Hepatocyte (in vitro differentiated cells): ENCODE measurements at regions not wholly inside any gene's neighbourhood (a gene's known extent, or its start where the extent isn't known, plus 50 kb on each side); places are given as distances from the start of the nearest gene placed in this dataset.

Experiments
- DNase-seq: peaks from one replicate; pipeline ENCODE4 v3.0.0-alpha.2; 2016; ENCODE audit warnings: low spot score
- H2AFZ ChIP-seq: fragments of 200-600 bp; sonication (generic); 2 replicates; pipeline ENCODE4 v1.6.0; 2016; ENCODE audit warnings: antibody characterized with exemption, mild to moderate bottlenecking
- H3K27ac ChIP-seq: fragments of 200-600 bp; sonication (generic); 2 replicates; pipeline ENCODE4 v1.5.1; 2016; ENCODE audit warnings: mild to moderate bottlenecking
- H3K27me3 ChIP-seq: fragments of 200-600 bp; sonication (generic); 2 replicates; pipeline ENCODE4 v1.6.1; 2016
- H3K36me3 ChIP-seq: fragments of 200-600 bp; sonication (generic); replicated peaks from 2 replicates; pipeline ENCODE4 v1.5.1; 2016; ENCODE audit warnings: low read depth; ENCODE audit not compliant: insufficient read depth
- H3K4me1 ChIP-seq: fragments of 200-600 bp; sonication (generic); 2 replicates; pipeline ENCODE4 v1.5.1; 2016; ENCODE audit warnings: mild to moderate bottlenecking, moderate library complexity; ENCODE audit not compliant: insufficient read depth
- H3K4me2 ChIP-seq: fragments of 200-600 bp; sonication (generic); 2 replicates; pipeline ENCODE4 v1.6.0; 2016
- H3K4me3 ChIP-seq: fragments of 200-600 bp; sonication (generic); 2 replicates; pipeline ENCODE4 v1.5.1; 2016; ENCODE audit warnings: mild to moderate bottlenecking
- H3K79me2 ChIP-seq: fragments of 200-600 bp; sonication (generic); 2 replicates; pipeline ENCODE4 v1.6.0; 2017; ENCODE audit warnings: mild to moderate bottlenecking
- H3K9me2 ChIP-seq: fragments of 200-600 bp; sonication (generic); replicated peaks from 2 replicates; pipeline ENCODE4 v1.6.0; 2017; ENCODE audit warnings: mild to moderate bottlenecking; ENCODE audit not compliant: insufficient read depth
- H3K9me3 ChIP-seq: fragments of 200-600 bp; sonication (generic); 2 replicates; pipeline ENCODE4 v1.5.1; 2016; ENCODE audit warnings: low read depth, mild to moderate bottlenecking
- H4K20me1 ChIP-seq: fragments of 200-600 bp; sonication (generic); 2 replicates; pipeline ENCODE4 v1.6.0; 2016; ENCODE audit warnings: mild to moderate bottlenecking; ENCODE audit not compliant: insufficient read depth, poor library complexity, severe bottlenecking
- EZH2 ChIP-seq: fragments of 200-600 bp; sonication (generic); IDR thresholded peaks from 2 replicates; pipeline ENCODE4 v1.6.1; 2016; ENCODE audit warnings: antibody characterized with exemption, mild to moderate bottlenecking, borderline replicate concordance
- EZH2phosphoT487 ChIP-seq: fragments of 200-600 bp; sonication (generic); IDR thresholded peaks from one replicate; pipeline ENCODE4 v1.6.1; 2018; ENCODE audit warnings: antibody characterized with exemption, mild to moderate bottlenecking, low read depth, moderate library complexity; ENCODE audit not compliant: unreplicated experiment, severe bottlenecking
- WGBS: methylation state at CpG from one replicate; pipeline ENCODE4 v1.1.6; 2016; ENCODE audit warnings: low lambda C conversion rate; ENCODE audit errors: missing lambda C conversion rate; 5-methylcytosine and 5-hydroxymethylcytosine counted together
- TF ChIP-seq, protein P1 (sequence below): fragments of 200-600 bp; sonication (generic); IDR thresholded peaks from 2 replicates; pipeline ENCODE4 v1.5.1; 2016; ENCODE audit warnings: antibody characterized with exemption, mild to moderate bottlenecking; ENCODE audit not compliant: poor library complexity

DNA sequence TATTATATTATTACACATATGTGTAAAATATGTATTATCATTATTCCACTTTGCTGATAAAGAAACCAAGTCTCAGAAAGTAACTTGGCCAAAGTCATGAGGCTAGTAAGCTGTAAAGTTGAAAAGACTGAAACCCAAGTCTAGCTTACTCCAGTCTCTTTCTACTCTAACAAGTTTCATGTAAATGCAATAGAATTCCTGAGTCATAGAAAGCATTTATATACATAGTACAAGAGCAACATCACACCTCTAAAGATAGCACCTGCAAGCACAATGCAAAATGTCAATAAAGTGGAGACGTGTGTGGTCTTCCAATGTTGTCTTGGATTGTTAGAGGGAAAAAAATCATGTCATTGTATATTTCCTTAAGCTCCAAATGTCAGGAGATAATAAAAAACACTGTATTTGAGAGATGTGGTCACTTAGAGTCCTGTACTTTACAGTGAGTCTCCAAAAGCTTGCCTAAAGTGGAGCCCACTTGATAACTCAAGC is 430.3 kb upstream of the NRP1 start:
- H3K9me2 ChIP-seq, result no peaks in the 10 kb centered on the region
- no peaks in the 10 kb centered on the region for H3K36me3 ChIP-seq
- TF ChIP-seq, protein P1, sequence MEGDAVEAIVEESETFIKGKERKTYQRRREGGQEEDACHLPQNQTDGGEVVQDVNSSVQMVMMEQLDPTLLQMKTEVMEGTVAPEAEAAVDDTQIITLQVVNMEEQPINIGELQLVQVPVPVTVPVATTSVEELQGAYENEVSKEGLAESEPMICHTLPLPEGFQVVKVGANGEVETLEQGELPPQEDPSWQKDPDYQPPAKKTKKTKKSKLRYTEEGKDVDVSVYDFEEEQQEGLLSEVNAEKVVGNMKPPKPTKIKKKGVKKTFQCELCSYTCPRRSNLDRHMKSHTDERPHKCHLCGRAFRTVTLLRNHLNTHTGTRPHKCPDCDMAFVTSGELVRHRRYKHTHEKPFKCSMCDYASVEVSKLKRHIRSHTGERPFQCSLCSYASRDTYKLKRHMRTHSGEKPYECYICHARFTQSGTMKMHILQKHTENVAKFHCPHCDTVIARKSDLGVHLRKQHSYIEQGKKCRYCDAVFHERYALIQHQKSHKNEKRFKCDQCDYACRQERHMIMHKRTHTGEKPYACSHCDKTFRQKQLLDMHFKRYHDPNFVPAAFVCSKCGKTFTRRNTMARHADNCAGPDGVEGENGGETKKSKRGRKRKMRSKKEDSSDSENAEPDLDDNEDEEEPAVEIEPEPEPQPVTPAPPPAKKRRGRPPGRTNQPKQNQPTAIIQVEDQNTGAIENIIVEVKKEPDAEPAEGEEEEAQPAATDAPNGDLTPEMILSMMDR, result no peak
- TF ChIP-seq EZH2phosphoT487, result no peak
- no peak for TF ChIP-seq EZH2
- WGBS, result 76% methylated on average over 1 of the region's 1 CpG
- no peaks in the 10 kb centered on the region for H3K9me3 ChIP-seq
- no peak overlapping the region for H3K4me3 ChIP-seq
- H3K27ac ChIP-seq, result no peak overlapping the region
- no peaks in the 10 kb centered on the region for H3K79me2 ChIP-seq
- no peak overlapping the region for H3K4me2 ChIP-seq
- no peaks in the 10 kb centered on the region for H4K20me1 ChIP-seq
- H3K4me1 ChIP-seq, result no peaks in the 10 kb centered on the region
- H2AFZ ChIP-seq, result no peak overlapping the region
- DNase-seq, result no peak
- H3K27me3 ChIP-seq, result no peaks in the 10 kb centered on the region

DNA sequence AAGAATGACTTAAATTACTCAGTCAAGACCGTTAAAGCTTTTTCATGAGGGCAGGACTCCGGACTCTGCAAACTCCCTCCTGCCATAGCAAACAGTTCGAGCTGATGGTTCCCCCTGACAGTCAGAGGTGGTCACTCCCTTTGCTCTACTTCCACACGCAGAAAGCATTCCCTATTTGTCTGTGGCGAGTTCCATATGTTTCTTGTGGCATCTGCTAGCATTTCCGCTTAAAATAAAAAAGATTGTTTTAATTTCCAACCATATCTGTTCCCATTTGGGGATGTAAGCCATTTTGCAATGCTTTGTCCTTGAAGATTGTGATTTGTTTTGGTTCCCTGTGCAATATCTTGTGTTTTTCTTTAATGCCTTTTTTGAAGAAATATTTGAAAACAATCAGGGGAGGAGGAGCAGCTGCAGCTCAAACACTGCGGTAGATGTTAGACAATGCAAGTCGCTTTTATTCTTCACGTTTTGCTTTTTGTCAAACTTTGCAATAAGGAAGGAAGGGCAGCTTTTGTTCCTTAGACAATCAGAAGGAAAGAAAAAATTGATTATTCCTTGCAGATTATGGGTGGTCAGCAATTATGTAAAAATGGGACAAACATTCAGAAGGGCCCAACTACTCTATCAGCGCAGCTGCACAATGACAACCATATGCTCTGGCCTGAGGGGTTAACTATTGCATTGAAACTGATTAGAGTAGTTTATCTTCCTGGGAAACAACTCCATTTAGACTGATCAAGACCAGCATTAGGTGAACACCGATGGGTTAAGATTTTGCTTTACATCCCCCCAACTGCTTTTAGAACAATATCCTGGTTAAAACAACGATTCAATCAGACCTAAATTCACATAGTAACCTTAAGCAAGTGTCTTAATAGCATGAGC is 425.8 kb upstream of the NRP1 start:
- Histone ChIP-seq H2AFZ (no peak overlapping the region), H3K27me3 (no peaks in the 10 kb centered on the region), H3K4me3 (no peak overlapping the region), H3K27ac (no peak overlapping the region), H3K4me2 (no peak overlapping the region), H4K20me1 (no peaks in the 10 kb centered on the region), H3K9me3 (no peaks in the 10 kb centered on the region), H3K9me2 (no peaks in the 10 kb centered on the region), H3K36me3 (no peaks in the 10 kb centered on the region), H3K4me1 (no peaks in the 10 kb centered on the region), H3K79me2 (no peaks in the 10 kb centered on the region)
- TF ChIP-seq EZH2, result no peak
- TF ChIP-seq, protein P1, result no peak
- WGBS, result 62% methylated on average over 12 of the region's 12 CpGs
- DNase-seq, result no peak

DNA sequence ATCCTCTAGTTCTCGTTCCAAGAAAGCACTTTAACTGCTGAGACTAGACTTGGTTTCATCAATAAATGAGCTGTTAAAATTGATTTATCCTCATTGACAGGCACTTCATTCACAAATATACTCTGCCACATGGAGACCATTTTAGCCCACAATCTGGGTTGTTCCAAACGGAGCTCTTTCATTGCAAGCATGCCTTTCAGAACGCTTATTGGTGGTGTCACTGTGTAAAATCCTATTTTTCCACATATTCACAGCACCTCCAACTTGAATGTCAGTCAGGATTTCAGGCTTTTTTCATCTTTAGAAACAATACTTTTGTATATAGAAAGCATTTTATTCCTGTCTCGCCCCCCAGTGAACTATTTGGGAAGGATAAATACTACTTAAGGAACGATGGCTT is 424.7 kb upstream of the NRP1 start:
- no peaks in the 10 kb centered on the region for H3K9me2 ChIP-seq
- no peaks in the 10 kb centered on the region for H4K20me1 ChIP-seq
- no peaks in the 10 kb centered on the region for H3K9me3 ChIP-seq
- H3K27me3 ChIP-seq, result no peaks in the 10 kb centered on the region
- no peak overlapping the region for H3K4me2 ChIP-seq
- H3K27ac ChIP-seq, result no peak overlapping the region
- DNase-seq, result no peak
- TF ChIP-seq, protein P1, result no peak
- no peak for TF ChIP-seq EZH2
- TF ChIP-seq EZH2phosphoT487, result no peak
- H3K4me3 ChIP-seq, result no peak overlapping the region
- H2AFZ ChIP-seq, result no peak overlapping the region
- no peaks in the 10 kb centered on the region for H3K79me2 ChIP-seq
- WGBS, result 68% methylated on average over 5 of the region's 5 CpGs
- H3K36me3 ChIP-seq, result no peaks in the 10 kb centered on the region
- no peaks in the 10 kb centered on the region for H3K4me1 ChIP-seq
